ENCODE measurements at regions not wholly inside any gene's neighbourhood (a gene's known extent, or its start where the extent isn't known, plus 50 kb on each side); places are given as distances from the start of the nearest gene placed in this dataset.

DNA sequence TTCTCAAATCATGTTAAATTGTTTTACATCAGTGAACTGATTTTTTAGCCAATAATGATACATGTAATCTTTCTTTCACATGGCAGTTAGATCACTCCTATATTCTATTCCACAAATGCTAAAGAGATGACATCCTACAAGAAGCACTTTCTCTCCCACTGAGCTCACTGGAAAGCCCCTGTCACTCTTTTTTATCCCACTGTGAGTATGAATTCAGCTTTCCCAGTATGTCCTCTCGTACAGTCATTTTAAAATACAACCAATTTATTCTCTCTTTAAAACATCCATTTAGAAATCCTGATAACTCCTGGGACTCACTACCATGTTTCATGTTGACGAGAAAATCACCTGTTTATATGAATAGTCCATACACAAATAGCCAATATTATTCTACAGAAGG lies 599.9 kb downstream of the SEMA5A start:
- DNase-seq, result no peak
- TF ChIP-seq, protein P1, sequence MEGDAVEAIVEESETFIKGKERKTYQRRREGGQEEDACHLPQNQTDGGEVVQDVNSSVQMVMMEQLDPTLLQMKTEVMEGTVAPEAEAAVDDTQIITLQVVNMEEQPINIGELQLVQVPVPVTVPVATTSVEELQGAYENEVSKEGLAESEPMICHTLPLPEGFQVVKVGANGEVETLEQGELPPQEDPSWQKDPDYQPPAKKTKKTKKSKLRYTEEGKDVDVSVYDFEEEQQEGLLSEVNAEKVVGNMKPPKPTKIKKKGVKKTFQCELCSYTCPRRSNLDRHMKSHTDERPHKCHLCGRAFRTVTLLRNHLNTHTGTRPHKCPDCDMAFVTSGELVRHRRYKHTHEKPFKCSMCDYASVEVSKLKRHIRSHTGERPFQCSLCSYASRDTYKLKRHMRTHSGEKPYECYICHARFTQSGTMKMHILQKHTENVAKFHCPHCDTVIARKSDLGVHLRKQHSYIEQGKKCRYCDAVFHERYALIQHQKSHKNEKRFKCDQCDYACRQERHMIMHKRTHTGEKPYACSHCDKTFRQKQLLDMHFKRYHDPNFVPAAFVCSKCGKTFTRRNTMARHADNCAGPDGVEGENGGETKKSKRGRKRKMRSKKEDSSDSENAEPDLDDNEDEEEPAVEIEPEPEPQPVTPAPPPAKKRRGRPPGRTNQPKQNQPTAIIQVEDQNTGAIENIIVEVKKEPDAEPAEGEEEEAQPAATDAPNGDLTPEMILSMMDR (IDR thresholded peaks at IDR 0.05), result no peak
- TF ChIP-seq POLR2A (IDR thresholded peaks at IDR 0.05), result no peak
- intact Hi-C loops (cut with DNase I; ENCODE audit: low total_unique reads), result no loop called here
- Histone ChIP-seq H3K4me1 (no peaks in the 10 kb centered on the region), H3K9me3 (no peaks in the 10 kb centered on the region), H3K36me3 (ENCODE audit: low read depth, missing control alignments) (no peaks in the 10 kb centered on the region), H3K4me3 (no peak overlapping the region), H3K27ac (no peak overlapping the region), H3K27me3 (no peaks in the 10 kb centered on the region)
- 64 to 81% methylated on average over 2 of the region's 2 CpGs for WGBS, 2 donors

DNA sequence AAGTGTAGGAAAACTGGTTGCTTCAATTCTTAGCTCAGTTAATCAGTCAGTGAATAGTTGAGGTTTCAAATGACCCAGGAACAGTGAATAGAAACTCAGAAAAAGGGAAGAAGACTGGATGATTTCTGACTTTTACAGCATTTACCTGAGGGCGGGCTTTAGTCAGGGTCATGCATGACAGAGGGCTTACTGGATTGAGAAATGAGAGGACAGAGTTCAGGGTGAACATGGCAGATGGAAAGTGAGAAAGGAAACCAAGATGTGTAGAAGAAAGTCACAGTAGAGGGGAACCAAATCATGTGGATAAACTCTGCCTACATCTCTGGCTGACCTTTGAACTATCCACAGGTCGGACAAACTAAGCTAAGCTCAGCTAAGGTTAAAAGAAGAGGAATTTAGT lies 596.0 kb downstream of the SEMA5A start:
- intact Hi-C loops (cut with DNase I; ENCODE audit: low total_unique reads), result no loop called here
- WGBS, 2 donors, result 77 to 83% methylated on average over 2 of the region's 2 CpGs
- DNase-seq, result no peak
- no peak overlapping the region for H3K4me3 ChIP-seq
- TF ChIP-seq POLR2A (IDR thresholded peaks at IDR 0.05), result no peak
- TF ChIP-seq, protein P1 (IDR thresholded peaks at IDR 0.05), result no peak
- no peaks in the 10 kb centered on the region for H3K9me3 ChIP-seq
- H3K36me3 ChIP-seq (ENCODE audit: low read depth, missing control alignments), result no peaks in the 10 kb centered on the region
- no peaks in the 10 kb centered on the region for H3K27me3 ChIP-seq
- H3K27ac ChIP-seq, result no peak overlapping the region
- H3K4me1 ChIP-seq, result no peaks in the 10 kb centered on the region

GRCh38 chr5:8952147-8952546 lies 593.7 kb downstream of the SEMA5A start:
- no peak overlapping the region for H3K4me3 ChIP-seq
- intact Hi-C loops (cut with DNase I; ENCODE audit: low total_unique reads), result no loop called here
- no peaks in the 10 kb centered on the region for H3K27me3 ChIP-seq
- no peaks in the 10 kb centered on the region for H3K9me3 ChIP-seq
- H3K36me3 ChIP-seq (ENCODE audit: low read depth, missing control alignments), result no peaks in the 10 kb centered on the region
- TF ChIP-seq, protein P1 (IDR thresholded peaks at IDR 0.05), result no peak
- TF ChIP-seq POLR2A (IDR thresholded peaks at IDR 0.05), result no peak
- no peaks in the 10 kb centered on the region for H3K4me1 ChIP-seq
- H3K27ac ChIP-seq, result no peak overlapping the region
- no peak for DNase-seq

- H3K27me3 ChIP-seq, result no peaks in the 10 kb centered on the region
- WGBS, 2 donors, result 9 to 28% methylated on average over 1 of the region's 1 CpG
- DNase-seq, result no peak
- H3K36me3 ChIP-seq (ENCODE audit: low read depth, missing control alignments), result no peaks in the 10 kb centered on the region
- no peaks in the 10 kb centered on the region for H3K9me3 ChIP-seq
- intact Hi-C loops (cut with DNase I; ENCODE audit: low total_unique reads), result no loop called here
- H3K4me1 ChIP-seq, result no peaks in the 10 kb centered on the region
- no peak overlapping the region for H3K27ac ChIP-seq
- no peak overlapping the region for H3K4me3 ChIP-seq
- TF ChIP-seq POLR2A (IDR thresholded peaks at IDR 0.05), result no peak
- TF ChIP-seq, protein P1 (IDR thresholded peaks at IDR 0.05), result no peak
These were observed 592.9 kb downstream of the SEMA5A start for GRCh38 chr5:8953016-8953415.

GRCh38 chr5:8953911-8954438 lies 591.9 kb downstream of the SEMA5A start:
- intact Hi-C loops (cut with DNase I; ENCODE audit: low total_unique reads), result no loop called here
- no peaks in the 10 kb centered on the region for H3K4me1 ChIP-seq
- 38 to 68% methylated on average over 1 of the region's 1 CpG for WGBS, 2 donors

More at GRCh38 chr5:8953911-8954438, 591.9 kb downstream of the SEMA5A start:
- Histone ChIP-seq H3K27ac (no peak overlapping the region), H3K27me3 (no peaks in the 10 kb centered on the region), H3K4me3 (no peak overlapping the region), H3K36me3 (ENCODE audit: low read depth, missing control alignments) (no peaks in the 10 kb centered on the region), H3K9me3 (no peaks in the 10 kb centered on the region)
- DNase-seq, result no peak
- no peak for TF ChIP-seq POLR2A (IDR thresholded peaks at IDR 0.05)
- TF ChIP-seq, protein P1 (IDR thresholded peaks at IDR 0.05), result no peak
